Liver (tissue), 8 donors: ENCODE measurements at regions not wholly inside any gene's neighbourhood (a gene's known extent, or its start where the extent isn't known, plus 50 kb on each side); places are given as distances from the start of the nearest gene placed in this dataset.

Source experiments
- DNase-seq: peaks from one replicate; pipeline ENCODE4 v3.0.0-alpha.2; 2017; ENCODE audit warnings: low spot score
- H3K27ac ChIP-seq, 2 donors: one replicate each; pipeline ENCODE4 v1.7.0; 2013; ENCODE audit warnings: inconsistent platforms in 2 of 2, low read length in 2 of 2, control low read depth in 1 of 2, low read depth in 1 of 2, mild to moderate bottlenecking in 1 of 2
- H3K27me3 ChIP-seq, 4 donors: one replicate each; pipeline versions ENCODE4 v1.6.1 to v1.7.0; 2013; ENCODE audit warnings: low read length in 3 of 4, inconsistent platforms in 1 of 4, mild to moderate bottlenecking in 1 of 4, moderate library complexity in 1 of 4; ENCODE audit not compliant: control insufficient read depth in 4 of 4, insufficient read depth in 4 of 4
- H3K36me3 ChIP-seq, 4 donors: one replicate each; pipeline versions ENCODE4 v1.6.1 to v1.7.0; 2013; ENCODE audit warnings: low read length in 3 of 4, mild to moderate bottlenecking in 3 of 4, low read depth in 1 of 4, moderate library complexity in 1 of 4; ENCODE audit not compliant: control insufficient read depth in 4 of 4, insufficient read depth in 3 of 4
- H3K4me1 ChIP-seq, 4 donors: one replicate each; pipeline versions ENCODE4 v1.6.1 to v1.7.0; 2013; ENCODE audit warnings: low read length in 3 of 4, mild to moderate bottlenecking in 3 of 4, moderate library complexity in 1 of 4; ENCODE audit not compliant: control insufficient read depth in 4 of 4, insufficient read depth in 4 of 4
- H3K4me3 ChIP-seq, 3 donors: one replicate each; pipeline versions ENCODE4 v1.6.1 to v1.7.0; 2013; ENCODE audit warnings: low read length in 3 of 3, control low read depth in 1 of 3, low read depth in 1 of 3, mild to moderate bottlenecking in 1 of 3
- H3K9ac ChIP-seq, 2 donors: one replicate each; pipeline ENCODE4 v1.7.0; 2013; ENCODE audit warnings: low read length in 2 of 2, mild to moderate bottlenecking in 2 of 2, moderate library complexity in 2 of 2, control low read depth in 1 of 2, low read depth in 1 of 2
- H3K9me3 ChIP-seq, 4 donors: one replicate each; pipeline versions ENCODE4 v1.6.1 to v1.7.0; 2013; ENCODE audit warnings: low read length in 3 of 4; ENCODE audit not compliant: control insufficient read depth in 4 of 4
- EGR1 ChIP-seq, 2 donors: IDR thresholded peaks; 2 replicates each; pipeline ENCODE4 v1.6.1; 2016 to 2018; ENCODE audit warnings: antibody characterized with exemption in 2 of 2, low read depth in 2 of 2
- FOXA1 ChIP-seq: IDR thresholded peaks from 2 replicates; pipeline ENCODE4 v1.6.1; 2016; ENCODE audit warnings: antibody characterized with exemption
- FOXA2 ChIP-seq: IDR thresholded peaks from 2 replicates; pipeline ENCODE4 v1.6.1; 2016; ENCODE audit warnings: antibody characterized with exemption
- GABPA ChIP-seq, 2 donors: IDR thresholded peaks in 1 of 2; conservative IDR thresholded peaks in 1 of 2; 2 replicates each; pipeline ENCODE4 v1.6.1; 2016; ENCODE audit warnings: antibody characterized with exemption in 2 of 2, mild to moderate bottlenecking in 1 of 2, moderate library complexity in 1 of 2
- HNF4A ChIP-seq, 2 donors: conservative IDR thresholded peaks; 2 replicates each; pipeline ENCODE4 v1.6.1; 2016; ENCODE audit warnings: antibody characterized with exemption in 2 of 2, mild to moderate bottlenecking in 2 of 2
- HNF4G ChIP-seq: IDR thresholded peaks from 2 replicates; pipeline ENCODE4 v1.6.1; 2016; ENCODE audit warnings: antibody characterized with exemption
- JUND ChIP-seq, 2 donors: IDR thresholded peaks; 2 replicates each; pipeline ENCODE4 v1.6.1; 2016; ENCODE audit warnings: antibody characterized with exemption in 2 of 2
- NR2F2 ChIP-seq: IDR thresholded peaks from 2 replicates; pipeline ENCODE4 v1.6.1; 2016; ENCODE audit warnings: antibody characterized with exemption
- RAD21 ChIP-seq, 2 donors: IDR thresholded peaks; 2 replicates each; pipeline ENCODE4 v1.6.1; 2016; ENCODE audit warnings: antibody characterized with exemption in 2 of 2, mild to moderate bottlenecking in 2 of 2
- RXRA ChIP-seq, 2 donors: IDR thresholded peaks; 2 replicates each; pipeline ENCODE4 v1.6.1; 2017 to 2018; ENCODE audit warnings: antibody characterized with exemption in 2 of 2, mild to moderate bottlenecking in 1 of 2
- SP1 ChIP-seq: IDR thresholded peaks from 2 replicates; pipeline ENCODE4 v1.6.1; 2018; ENCODE audit warnings: antibody characterized with exemption, mild to moderate bottlenecking
- TAF1 ChIP-seq: conservative IDR thresholded peaks from 2 replicates; pipeline ENCODE4 v1.6.1; 2016; ENCODE audit warnings: antibody characterized with exemption, mild to moderate bottlenecking
- YY1 ChIP-seq: IDR thresholded peaks from 2 replicates; pipeline ENCODE4 v1.6.1; 2016; ENCODE audit warnings: antibody characterized with exemption, mild to moderate bottlenecking
- WGBS: extraction: QIAGEN DNeasy Blood & Tissue Kit; methylation state at CpG from one replicate; pipeline ENCODE4 v1.1.7; 2013; 5-methylcytosine and 5-hydroxymethylcytosine counted together
- TF ChIP-seq, protein P1 (sequence below): IDR thresholded peaks from 2 replicates; pipeline ENCODE4 v1.6.1; 2016; ENCODE audit warnings: antibody characterized with exemption
- TF ChIP-seq, protein P2 (sequence below): IDR thresholded peaks from 2 replicates; pipeline ENCODE4 v1.6.1; 2016; ENCODE audit warnings: antibody characterized with exemption
- TF ChIP-seq, protein P3 (sequence below): IDR thresholded peaks from 2 replicates; pipeline ENCODE4 v1.6.1; 2016; ENCODE audit warnings: antibody characterized with exemption
- TF ChIP-seq, protein P4 (sequence below): fragments of 150-350 bp; IDR thresholded peaks from 2 replicates; pipeline ENCODE4 v1.5.1; 2017; ENCODE audit warnings: improper control_type of control experiment, low read depth, low read length; ENCODE audit not compliant: missing input control
- TF ChIP-seq, protein P5 (sequence below): IDR thresholded peaks from 2 replicates; pipeline ENCODE4 v1.6.1; 2016; ENCODE audit warnings: antibody characterized with exemption, mild to moderate bottlenecking
- donor health status: healthy.
- donor health status: healthy.
- donor health status: healthy.
- donor health status: healthy.
- donor health status: healthy.

DNA sequence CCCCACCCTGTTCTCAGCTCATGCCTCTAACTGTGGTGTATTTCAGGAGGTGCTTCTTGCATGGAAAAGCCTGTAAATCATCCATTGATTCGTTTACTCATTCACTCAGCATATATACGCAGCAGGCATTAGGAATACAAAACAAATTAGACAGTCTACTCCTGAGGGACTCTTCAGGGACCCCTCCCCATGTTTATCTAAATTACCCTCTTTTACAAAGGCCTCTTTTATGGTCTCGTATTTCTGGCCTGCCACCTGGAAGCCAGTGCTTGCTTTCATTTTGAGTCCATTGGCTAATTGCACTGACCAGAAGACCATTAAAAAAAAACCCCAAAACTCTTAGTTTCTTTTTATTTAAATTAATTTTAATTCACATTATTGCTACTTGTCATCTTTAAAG lies 134.4 kb downstream of the DACT1 start:
- no peaks in the 10 kb centered on the region for H3K27me3 ChIP-seq
- H3K4me1 ChIP-seq = peaks cover 0 to 4% (median 2%) of the 10 kb centered on the region in 4 donors
- no peaks in the 10 kb centered on the region for H3K9me3 ChIP-seq
- no peak for TF ChIP-seq YY1
- no peak for TF ChIP-seq RXRA (IDR thresholded peaks at IDR 0.05)
- no peak for TF ChIP-seq NR2F2
- no peak for TF ChIP-seq EGR1 (IDR thresholded peaks at IDR 0.05; ENCODE audit: low read depth in 2 of 2)
- TF ChIP-seq FOXA2 = no peak
- no peak for TF ChIP-seq TAF1
- TF ChIP-seq, protein P1, sequence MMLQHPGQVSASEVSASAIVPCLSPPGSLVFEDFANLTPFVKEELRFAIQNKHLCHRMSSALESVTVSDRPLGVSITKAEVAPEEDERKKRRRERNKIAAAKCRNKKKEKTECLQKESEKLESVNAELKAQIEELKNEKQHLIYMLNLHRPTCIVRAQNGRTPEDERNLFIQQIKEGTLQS = no peak
- TF ChIP-seq, protein P2, sequence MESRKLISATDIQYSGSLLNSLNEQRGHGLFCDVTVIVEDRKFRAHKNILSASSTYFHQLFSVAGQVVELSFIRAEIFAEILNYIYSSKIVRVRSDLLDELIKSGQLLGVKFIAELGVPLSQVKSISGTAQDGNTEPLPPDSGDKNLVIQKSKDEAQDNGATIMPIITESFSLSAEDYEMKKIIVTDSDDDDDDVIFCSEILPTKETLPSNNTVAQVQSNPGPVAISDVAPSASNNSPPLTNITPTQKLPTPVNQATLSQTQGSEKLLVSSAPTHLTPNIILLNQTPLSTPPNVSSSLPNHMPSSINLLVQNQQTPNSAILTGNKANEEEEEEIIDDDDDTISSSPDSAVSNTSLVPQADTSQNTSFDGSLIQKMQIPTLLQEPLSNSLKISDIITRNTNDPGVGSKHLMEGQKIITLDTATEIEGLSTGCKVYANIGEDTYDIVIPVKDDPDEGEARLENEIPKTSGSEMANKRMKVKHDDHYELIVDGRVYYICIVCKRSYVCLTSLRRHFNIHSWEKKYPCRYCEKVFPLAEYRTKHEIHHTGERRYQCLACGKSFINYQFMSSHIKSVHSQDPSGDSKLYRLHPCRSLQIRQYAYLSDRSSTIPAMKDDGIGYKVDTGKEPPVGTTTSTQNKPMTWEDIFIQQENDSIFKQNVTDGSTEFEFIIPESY = no peak
- TF ChIP-seq HNF4G = no peak
- no peak for TF ChIP-seq RAD21 (IDR thresholded peaks at IDR 0.05)
- TF ChIP-seq GABPA (IDR thresholded peaks at IDR 0.05 in 1 of 2, conservative IDR thresholded peaks at IDR 0.05 in 1 of 2) = no peak
- TF ChIP-seq SP1 = no peak
- TF ChIP-seq JUND (IDR thresholded peaks at IDR 0.05) = no peak
- TF ChIP-seq, protein P3, sequence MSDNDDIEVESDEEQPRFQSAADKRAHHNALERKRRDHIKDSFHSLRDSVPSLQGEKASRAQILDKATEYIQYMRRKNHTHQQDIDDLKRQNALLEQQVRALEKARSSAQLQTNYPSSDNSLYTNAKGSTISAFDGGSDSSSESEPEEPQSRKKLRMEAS = no peak
- TF ChIP-seq, protein P4, sequence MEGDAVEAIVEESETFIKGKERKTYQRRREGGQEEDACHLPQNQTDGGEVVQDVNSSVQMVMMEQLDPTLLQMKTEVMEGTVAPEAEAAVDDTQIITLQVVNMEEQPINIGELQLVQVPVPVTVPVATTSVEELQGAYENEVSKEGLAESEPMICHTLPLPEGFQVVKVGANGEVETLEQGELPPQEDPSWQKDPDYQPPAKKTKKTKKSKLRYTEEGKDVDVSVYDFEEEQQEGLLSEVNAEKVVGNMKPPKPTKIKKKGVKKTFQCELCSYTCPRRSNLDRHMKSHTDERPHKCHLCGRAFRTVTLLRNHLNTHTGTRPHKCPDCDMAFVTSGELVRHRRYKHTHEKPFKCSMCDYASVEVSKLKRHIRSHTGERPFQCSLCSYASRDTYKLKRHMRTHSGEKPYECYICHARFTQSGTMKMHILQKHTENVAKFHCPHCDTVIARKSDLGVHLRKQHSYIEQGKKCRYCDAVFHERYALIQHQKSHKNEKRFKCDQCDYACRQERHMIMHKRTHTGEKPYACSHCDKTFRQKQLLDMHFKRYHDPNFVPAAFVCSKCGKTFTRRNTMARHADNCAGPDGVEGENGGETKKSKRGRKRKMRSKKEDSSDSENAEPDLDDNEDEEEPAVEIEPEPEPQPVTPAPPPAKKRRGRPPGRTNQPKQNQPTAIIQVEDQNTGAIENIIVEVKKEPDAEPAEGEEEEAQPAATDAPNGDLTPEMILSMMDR = no peak
- TF ChIP-seq FOXA1 = no peak
- no peak for TF ChIP-seq HNF4A (conservative IDR thresholded peaks at IDR 0.05)
- TF ChIP-seq, protein P5, sequence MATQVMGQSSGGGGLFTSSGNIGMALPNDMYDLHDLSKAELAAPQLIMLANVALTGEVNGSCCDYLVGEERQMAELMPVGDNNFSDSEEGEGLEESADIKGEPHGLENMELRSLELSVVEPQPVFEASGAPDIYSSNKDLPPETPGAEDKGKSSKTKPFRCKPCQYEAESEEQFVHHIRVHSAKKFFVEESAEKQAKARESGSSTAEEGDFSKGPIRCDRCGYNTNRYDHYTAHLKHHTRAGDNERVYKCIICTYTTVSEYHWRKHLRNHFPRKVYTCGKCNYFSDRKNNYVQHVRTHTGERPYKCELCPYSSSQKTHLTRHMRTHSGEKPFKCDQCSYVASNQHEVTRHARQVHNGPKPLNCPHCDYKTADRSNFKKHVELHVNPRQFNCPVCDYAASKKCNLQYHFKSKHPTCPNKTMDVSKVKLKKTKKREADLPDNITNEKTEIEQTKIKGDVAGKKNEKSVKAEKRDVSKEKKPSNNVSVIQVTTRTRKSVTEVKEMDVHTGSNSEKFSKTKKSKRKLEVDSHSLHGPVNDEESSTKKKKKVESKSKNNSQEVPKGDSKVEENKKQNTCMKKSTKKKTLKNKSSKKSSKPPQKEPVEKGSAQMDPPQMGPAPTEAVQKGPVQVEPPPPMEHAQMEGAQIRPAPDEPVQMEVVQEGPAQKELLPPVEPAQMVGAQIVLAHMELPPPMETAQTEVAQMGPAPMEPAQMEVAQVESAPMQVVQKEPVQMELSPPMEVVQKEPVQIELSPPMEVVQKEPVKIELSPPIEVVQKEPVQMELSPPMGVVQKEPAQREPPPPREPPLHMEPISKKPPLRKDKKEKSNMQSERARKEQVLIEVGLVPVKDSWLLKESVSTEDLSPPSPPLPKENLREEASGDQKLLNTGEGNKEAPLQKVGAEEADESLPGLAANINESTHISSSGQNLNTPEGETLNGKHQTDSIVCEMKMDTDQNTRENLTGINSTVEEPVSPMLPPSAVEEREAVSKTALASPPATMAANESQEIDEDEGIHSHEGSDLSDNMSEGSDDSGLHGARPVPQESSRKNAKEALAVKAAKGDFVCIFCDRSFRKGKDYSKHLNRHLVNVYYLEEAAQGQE = no peak
- no peak overlapping the region for H3K27ac ChIP-seq
- WGBS = 84% methylated on average over 3 of the region's 3 CpGs
- DNase-seq = no peak
- no peak overlapping the region for H3K4me3 ChIP-seq
- no peak overlapping the region for H3K9ac ChIP-seq
- H3K36me3 ChIP-seq = no peaks in the 10 kb centered on the region
